Glomerular visceral epithelial cell (primary cell): ENCODE measurements at regions not wholly inside any gene's neighbourhood (a gene's known extent, or its start where the extent isn't known, plus 50 kb on each side); places are given as distances from the start of the nearest gene placed in this dataset.

Source experiments
- DNase-seq: peaks from one replicate; pipeline ENCODE4 v3.0.0-alpha.2; 2016; ENCODE audit errors: extremely low spot score

- no peak for DNase-seq
These were observed 127.8 kb downstream of the EMX2 start for GRCh38 chr10:117670116-117670904.

DNA sequence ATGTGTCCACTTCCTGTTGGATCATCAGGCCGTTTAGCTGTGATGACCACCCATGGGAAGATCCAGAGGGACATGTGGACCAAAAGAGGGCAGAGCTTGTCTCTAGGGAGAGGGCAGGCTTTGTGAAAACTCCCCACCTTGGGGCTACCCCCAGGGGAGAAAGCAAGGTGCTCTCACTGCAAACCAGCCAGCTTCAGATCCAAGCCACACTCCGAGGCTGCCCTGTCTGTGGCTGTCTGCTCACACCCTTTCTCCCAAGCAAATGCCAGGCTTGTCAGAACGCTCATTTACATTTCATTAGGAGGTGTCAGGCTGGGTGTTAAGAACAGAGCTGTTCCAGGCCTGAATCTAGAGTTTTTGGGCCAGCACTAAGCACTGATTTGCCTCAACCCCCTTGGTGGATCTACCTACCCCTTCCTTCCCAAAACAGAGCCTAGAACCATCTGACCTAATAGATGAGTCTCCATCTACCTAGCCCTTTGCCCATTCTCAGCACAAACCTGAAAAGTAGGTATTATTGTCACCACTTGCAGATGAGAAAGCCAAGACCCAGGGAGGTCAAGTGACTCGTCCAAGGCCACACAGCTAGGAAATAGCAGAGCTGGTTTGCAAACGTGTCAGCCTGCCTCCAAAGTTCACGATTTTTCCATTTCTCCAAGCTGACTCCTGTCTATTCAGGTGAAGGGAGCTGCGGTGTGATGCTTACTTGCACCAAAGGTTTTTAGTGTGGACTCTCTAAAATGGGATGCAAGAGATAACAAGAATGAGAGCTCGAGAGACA lies 130.9 kb downstream of the EMX2 start:
- DNase-seq: no peak

GRCh38 chr10:117674201-117674600 lies 131.7 kb downstream of the EMX2 start:
- no peak for DNase-seq

- DNase-seq: no peak
These were observed 132.1 kb downstream of the EMX2 start for GRCh38 chr10:117674646-117675045.

GRCh38 chr10:117675514-117676055 lies 133.0 kb downstream of the EMX2 start:
- no peak for DNase-seq

- no peak for DNase-seq
These were observed 134.7 kb downstream of the EMX2 start for GRCh38 chr10:117677239-117677638.

GRCh38 chr10:117677890-117678500 lies 135.4 kb downstream of the EMX2 start:
- no peak for DNase-seq

DNA sequence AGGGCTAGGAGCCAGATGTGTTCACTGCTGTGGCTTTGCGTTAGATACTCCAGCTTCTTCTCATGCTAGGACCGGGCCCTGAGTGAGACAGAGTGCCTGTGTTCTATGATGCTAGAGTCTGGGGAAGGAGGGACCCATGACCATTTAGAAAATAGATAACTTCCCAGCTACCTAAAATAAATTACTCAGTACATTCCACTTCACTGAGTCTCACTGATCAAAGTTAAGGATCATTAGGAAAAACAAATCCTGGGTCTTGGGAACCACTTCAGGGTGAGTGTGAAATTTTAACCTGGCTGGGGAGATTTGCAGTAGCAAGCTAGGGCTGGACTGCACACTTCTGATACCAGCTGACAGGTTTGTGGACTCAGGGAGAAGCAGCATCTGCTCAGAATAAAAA lies 138.1 kb downstream of the EMX2 start:
- no peak for DNase-seq

DNA sequence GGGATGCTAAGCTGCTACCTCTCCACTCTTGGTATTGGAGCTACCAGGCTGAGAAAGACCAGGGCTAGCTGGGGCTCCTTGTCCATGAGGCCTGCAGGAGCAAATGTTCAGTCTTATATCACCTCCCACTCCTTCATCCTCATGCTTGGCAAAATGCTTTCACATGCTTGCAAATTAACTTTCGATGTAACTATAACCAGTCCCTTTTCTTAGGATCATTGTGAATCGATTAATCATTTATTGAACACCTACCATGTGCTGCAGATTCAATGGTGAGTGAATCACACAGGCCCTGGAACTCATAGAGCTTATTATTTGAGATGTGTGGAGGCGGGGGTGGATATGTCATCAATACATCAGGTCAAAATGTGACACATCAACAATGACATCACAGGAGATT lies 138.6 kb downstream of the EMX2 start:
- DNase-seq: no peak

GRCh38 chr10:117684046-117684610 lies 141.6 kb downstream of the EMX2 start:
- no peak for DNase-seq

DNA sequence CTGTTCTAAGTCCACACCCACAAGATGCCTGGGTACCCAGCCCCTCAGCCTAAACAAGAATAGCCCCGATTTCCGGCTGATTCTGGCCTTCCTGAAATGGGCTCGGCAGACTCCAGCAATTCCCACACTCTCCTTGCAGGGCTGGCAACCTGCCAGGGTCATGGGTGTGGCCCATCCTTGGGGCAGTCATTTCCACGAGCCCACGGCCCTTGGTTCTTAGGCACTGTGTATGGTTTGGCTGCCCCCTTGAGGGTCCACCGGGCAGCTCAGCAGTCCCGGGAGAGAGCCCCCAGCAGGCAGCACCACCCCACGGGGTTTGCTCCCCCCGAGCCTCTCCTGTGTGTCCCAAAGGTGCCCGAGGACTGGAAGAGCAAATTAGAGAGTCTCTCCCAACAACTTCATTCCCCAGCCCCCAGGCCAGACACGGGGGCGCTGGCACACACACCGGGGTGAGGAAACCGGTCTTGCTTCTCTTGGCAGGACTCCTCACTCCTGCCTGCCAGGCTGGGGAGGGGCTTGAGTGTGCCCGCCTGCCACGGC lies 142.2 kb downstream of the EMX2 start:
- peak; percentile 11 for DNase-seq

- no peak for DNase-seq
These were observed 142.9 kb downstream of the EMX2 start for GRCh38 chr10:117685431-117685830.

DNA sequence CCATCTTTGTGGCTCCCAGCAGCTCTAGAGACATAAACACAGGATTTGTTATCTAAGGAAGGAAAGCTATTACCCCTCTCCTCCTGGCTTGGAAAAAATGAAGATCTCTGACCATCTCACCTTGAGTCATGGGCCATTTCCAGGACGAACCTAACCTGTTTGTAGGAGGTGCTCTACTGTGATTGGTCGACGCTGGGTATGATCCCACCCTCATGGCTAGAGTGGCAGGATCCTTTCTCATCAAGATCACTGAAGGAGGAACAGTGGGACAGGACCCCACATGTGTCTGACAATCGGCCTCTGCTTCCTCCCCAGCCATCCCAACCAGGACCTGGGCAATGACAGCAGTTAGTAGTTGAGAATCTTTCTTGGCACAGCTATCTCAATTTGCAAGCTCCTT lies 144.1 kb downstream of the EMX2 start:
- DNase-seq: no peak

DNA sequence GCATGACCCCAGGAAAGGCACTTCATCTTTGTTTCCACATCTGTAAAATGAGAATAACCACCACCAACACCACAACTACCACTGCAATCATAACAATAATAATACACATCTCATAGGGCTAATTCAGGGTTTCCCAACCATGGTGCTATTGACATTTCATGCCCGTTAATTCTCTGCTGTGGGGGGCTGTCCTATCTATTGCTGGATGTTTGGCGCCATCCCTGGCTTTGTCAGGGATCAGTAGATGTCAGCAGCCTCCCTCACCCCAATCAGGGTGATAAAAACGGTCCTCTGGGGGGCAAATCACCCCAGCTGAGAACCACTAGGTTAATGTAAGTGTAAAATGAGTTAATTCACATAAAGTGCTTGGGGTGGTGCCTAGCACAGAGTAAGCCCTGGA lies 145.8 kb downstream of the EMX2 start:
- no peak for DNase-seq

DNA sequence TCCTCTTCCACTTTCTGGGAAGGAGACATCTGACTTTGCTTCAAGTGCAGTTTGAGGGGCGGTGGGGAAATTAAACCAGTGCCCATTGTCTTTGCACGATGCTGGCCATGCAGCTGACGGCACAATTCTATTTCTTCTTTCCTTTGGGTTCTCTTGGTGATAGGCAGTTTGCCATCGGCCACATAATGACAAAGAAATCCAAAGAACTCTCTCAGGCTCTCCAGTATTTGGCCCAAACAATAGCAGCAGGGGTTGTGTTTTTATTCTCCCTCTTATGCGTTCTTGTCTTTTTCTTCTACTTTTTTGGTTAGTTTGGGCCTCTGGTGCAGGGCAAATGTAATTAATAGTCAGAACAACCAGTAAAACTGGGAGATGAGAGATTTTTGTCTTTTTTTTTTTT lies 147.0 kb downstream of the EMX2 start:
- DNase-seq: no peak

GRCh38 chr10:117690359-117690758 lies 147.8 kb downstream of the EMX2 start:
- DNase-seq: no peak

DNA sequence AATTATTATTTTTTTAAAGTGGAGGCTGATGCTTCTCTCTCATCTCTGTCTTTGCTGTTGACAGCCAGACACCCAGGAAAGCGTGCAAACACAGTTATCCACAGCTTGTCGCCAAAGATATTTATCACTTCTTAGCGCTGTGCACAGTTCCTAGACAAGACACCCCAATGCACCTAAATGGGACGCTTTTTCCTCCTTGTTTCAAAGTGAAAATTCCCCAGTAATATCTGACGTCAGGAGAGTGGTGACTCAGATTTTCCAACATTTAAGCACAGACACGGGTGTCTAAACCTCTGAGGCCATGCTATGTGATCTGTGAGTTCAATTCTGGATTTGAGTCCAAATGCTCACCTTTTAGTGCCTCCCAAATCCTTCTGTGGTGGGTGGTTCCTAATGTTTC lies 151.6 kb downstream of the EMX2 start:
- DNase-seq: no peak

DNA sequence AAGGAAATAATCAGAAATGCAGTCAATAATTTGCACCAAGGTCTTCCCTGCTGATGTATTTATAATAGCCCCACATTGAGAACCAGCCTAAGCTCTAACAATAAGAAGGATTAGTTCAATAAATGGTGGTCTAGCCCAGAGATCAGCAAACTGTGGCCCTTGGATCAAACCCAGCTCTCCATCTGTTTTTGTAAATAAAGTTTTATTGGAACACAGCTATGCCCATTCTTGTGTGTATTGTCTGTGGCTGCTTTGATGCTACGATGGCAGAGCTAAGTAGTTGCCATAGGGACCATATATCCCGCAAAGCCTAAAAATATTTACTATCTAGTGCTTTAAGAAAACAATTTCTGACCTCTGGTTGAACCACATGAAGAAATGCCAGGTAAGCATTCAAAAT lies 154.9 kb downstream of the EMX2 start:
- DNase-seq: no peak

DNA sequence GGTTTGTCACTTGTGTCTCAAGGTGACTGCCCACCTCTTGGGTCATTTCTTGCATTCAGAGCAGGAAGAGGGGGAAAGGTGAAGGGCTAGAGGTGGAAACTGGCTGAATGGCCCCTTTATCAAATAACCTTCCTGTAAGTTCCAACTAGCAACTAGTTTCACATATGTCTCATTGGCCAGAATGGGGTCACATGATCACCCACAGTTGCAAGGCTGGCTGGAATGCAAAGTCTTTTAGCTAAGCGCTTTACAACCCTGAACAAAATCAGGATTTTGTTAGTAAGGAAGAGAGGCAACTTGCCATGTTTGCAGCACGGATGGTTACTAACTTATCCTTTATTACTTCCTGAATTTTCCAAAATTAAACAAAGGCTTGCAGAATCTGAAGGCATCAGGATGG lies 156.3 kb downstream of the EMX2 start:
- DNase-seq: no peak

DNA sequence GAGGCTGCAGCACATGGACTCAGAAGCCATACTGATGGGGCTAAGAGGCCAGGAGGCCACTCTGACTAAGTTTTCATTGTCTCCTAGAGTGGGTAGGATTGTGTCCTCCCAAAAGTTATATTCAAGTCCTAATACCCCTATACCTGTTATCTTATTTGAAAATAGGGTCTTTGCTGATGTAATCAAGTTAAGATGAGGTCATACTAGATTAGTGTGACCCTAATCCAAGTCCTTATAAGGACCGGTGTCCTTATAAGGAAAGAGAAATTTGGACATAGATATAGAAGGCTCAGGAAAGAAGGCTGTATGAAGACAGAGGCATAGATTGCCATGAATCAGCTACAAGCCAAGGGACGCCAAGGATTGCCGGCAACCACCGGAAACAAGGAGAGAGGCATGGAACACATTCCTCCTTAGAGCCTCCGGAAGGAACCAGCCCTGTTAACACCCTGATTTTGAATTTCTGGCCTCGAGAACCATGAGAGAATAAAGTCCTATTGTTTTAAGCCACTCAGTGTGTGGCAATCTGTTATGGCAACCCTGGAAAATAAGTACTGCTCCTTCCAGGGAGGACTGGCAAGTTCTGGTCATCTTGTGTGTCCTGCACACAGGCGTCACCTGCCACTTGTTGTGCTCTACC lies 157.0 kb downstream of the EMX2 start:
- no peak for DNase-seq

DNA sequence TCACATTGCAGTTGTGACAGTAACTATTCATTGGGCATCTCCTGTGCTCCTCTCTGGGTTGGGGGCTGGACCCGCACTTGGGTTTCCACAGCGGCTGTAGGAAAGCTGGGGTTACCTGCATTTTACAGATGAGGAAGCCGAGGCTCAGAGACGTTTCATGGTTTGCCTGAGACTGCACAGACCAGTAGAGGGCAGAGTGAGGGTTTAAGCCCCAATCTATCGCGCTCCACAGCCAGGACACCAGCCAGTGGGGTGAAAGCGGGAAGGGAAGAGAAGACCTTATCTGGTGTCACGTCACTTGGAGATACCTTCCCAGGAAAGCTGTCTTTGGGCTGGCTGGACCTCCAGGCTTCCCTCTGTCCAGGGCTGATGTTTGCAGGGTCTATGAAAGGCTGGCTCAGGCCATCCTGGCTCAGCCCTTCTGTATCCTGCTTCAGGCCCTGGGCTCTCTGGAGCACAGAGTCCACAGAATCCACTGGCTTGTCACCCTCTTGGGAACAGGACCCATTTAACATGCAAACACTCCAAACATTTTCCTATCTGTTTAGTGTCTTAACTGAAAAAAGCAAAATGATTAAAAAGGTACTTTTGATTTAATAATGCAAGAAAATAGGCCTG lies 167.7 kb downstream of the EMX2 start:
- no peak for DNase-seq
